Thyroid gland (tissue), 4 donors: ENCODE measurements at regions not wholly inside any gene's neighbourhood (a gene's known extent, or its start where the extent isn't known, plus 50 kb on each side); places are given as distances from the start of the nearest gene placed in this dataset.

Experiments used
- DNase-seq, 2 donors: peaks; one replicate each; pipeline ENCODE4 v3.0.0-alpha.2; 2019
- H3K27ac ChIP-seq, 3 donors: fragments of 200-600 bp; sonication (generic); 1 replicate in 2 of 3; 2 replicates in 1 of 3; pipeline ENCODE4 v1.5.1; 2016 to 2019; ENCODE audit warnings: mild to moderate bottlenecking in 1 of 3, moderate library complexity in 1 of 3
- H3K27me3 ChIP-seq: fragments of 200-600 bp; sonication (generic); one replicate; pipeline ENCODE4 v1.5.1; 2019
- H3K36me3 ChIP-seq, 2 donors: fragments of 200-600 bp; sonication (generic); one replicate each; pipeline ENCODE4 v1.5.1; 2016 to 2019
- H3K4me1 ChIP-seq, 2 donors: fragments of 200-600 bp; sonication (generic); one replicate each; pipeline ENCODE4 v1.5.1; 2017 to 2019
- H3K4me3 ChIP-seq, 3 donors: fragments of 200-600 bp; sonication (generic); replicated peaks in 1 of 3; 1 replicate in 2 of 3; 2 replicates in 1 of 3; pipeline ENCODE4 v1.5.1; 2016; ENCODE audit warnings: mild to moderate bottlenecking in 1 of 3
- H3K9me3 ChIP-seq: fragments of 200-600 bp; sonication (generic); one replicate; pipeline ENCODE4 v1.5.1; 2017
- POLR2A ChIP-seq, 2 donors: fragments of 450-650 bp; IDR thresholded peaks; one replicate each; pipeline ENCODE4 v1.6.1; 2017; ENCODE audit warnings: antibody characterized with exemption in 2 of 2, mild to moderate bottlenecking in 2 of 2, moderate library complexity in 1 of 2
- WGBS, 2 donors: methylation state at CpG; one replicate each; pipeline ENCODE4 v1.1.5; 2017; 5-methylcytosine and 5-hydroxymethylcytosine counted together
- intact Hi-C: fragments of 100-400 bp; cut with DNase I; formaldehyde crosslinking; loops from one replicate; pipeline ENCODE4 v1.15.1; 2023
- TF ChIP-seq, protein P1 (sequence below), 6 experiments: fragments of 200-600 bp in 3 of 6; fragments of 450-650 bp in 3 of 6; sonication (generic) in 3 of 6; IDR thresholded peaks; one replicate each; pipeline ENCODE4 v1.5.1; 2016 to 2019; ENCODE audit warnings: antibody characterized with exemption in 6 of 6, mild to moderate bottlenecking in 2 of 6, inconsistent platforms in 1 of 6, moderate library complexity in 1 of 6

DNA sequence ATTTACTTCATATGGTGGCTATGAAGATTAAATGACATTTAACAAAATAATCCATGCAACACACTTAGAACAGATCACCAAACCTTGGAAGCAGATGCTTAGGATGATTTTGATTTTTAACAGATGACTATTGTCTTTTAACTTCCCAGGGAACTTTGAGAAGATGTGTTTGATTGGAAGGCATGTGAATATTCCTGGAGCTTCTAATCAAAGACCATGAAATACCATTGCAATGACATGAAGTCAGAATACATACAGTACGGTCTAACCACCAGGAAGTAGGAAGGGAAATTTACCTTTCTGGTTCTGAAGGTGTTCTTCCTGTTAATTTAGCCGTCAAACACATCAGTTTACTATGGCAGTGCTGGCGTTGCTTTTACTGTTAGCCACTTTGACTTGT, 414.9 kb downstream of the TMEM114 start:
- no peak for TF ChIP-seq POLR2A (IDR thresholded peaks at IDR 0.05)
- TF ChIP-seq, protein P1, sequence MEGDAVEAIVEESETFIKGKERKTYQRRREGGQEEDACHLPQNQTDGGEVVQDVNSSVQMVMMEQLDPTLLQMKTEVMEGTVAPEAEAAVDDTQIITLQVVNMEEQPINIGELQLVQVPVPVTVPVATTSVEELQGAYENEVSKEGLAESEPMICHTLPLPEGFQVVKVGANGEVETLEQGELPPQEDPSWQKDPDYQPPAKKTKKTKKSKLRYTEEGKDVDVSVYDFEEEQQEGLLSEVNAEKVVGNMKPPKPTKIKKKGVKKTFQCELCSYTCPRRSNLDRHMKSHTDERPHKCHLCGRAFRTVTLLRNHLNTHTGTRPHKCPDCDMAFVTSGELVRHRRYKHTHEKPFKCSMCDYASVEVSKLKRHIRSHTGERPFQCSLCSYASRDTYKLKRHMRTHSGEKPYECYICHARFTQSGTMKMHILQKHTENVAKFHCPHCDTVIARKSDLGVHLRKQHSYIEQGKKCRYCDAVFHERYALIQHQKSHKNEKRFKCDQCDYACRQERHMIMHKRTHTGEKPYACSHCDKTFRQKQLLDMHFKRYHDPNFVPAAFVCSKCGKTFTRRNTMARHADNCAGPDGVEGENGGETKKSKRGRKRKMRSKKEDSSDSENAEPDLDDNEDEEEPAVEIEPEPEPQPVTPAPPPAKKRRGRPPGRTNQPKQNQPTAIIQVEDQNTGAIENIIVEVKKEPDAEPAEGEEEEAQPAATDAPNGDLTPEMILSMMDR (IDR thresholded peaks at IDR 0.05) = no peak
- H3K27ac ChIP-seq = no peak overlapping the region
- no peaks in the 10 kb centered on the region for H3K9me3 ChIP-seq
- WGBS, 2 donors = 80 to 83% methylated on average over 3 of the region's 3 CpGs
- no peaks in the 10 kb centered on the region for H3K4me1 ChIP-seq
- intact Hi-C loops = loop anchor here (10.0 kb wide), 1 partner anchor 1491 kb away; no protein-coding TSS in a partner anchor
- no peaks in the 10 kb centered on the region for H3K36me3 ChIP-seq
- H3K27me3 ChIP-seq = no peaks in the 10 kb centered on the region
- no peak overlapping the region for H3K4me3 ChIP-seq
- no peak for DNase-seq

DNA sequence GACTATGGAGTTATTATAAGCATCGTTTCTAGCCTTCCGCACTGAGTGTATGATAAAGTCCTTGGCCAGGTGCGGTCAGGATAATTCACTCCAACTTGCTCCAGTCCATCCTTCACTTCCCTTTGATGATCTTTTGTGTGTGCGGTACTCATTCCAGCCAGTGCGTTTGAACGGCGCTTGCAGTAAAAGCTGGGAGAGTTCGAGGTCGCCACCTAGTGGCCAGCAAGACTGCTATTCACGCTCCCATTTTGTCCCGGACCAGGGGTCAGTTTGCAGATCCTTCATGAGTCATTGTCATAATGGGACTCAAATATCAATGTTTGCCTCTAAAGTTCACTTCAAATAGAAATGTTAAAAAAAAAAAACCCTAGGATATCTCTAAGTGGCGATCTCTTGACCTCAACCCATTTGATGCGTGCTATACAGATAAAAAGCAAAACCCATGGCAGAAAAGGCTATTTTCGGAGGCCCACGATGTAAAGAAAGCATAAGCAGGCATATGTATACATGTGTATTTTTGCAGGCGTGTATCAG, 417.1 kb downstream of the TMEM114 start:
- Histone ChIP-seq H3K27ac (no peak overlapping the region), H3K27me3 (no peaks in the 10 kb centered on the region), H3K9me3 (no peaks in the 10 kb centered on the region), H3K4me1 (peaks cover 0 to under 1% of the 10 kb centered on the region in 2 donors), H3K4me3 (no peak overlapping the region), H3K36me3 (no peaks in the 10 kb centered on the region)
- WGBS, 2 donors = 23 to 27% methylated on average over 16 of the region's 16 CpGs
- no peak for TF ChIP-seq POLR2A (IDR thresholded peaks at IDR 0.05)
- TF ChIP-seq, protein P1 (IDR thresholded peaks at IDR 0.05) = peak; percentile 59 to 98 (median 87)
- intact Hi-C loops = loop anchor here (10.0 kb wide), 1 partner anchor 1488 kb away; no protein-coding TSS in a partner anchor
- peak; percentile 76 to 83 for DNase-seq

DNA sequence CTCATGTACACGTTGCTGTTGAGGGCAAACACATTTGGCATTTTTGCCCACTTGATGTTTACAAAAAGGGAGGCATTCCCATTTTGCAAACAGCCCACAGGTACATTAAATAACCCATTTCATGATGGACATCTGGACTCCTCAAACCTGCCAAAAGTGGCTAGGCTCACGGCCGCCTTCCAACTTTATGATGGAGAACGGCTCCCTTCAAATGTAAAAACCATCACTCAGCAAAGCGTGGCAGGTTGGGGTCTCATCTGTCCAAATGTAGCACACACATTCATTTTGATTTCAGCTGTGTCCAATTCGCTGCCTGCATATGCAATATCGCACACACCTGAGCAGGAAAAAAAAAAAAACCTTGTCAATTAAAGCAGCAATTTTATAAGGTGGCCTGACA, 417.8 kb downstream of the TMEM114 start:
- DNase-seq = no peak
- H3K36me3 ChIP-seq = no peaks in the 10 kb centered on the region
- intact Hi-C loops = loop anchor here (10.0 kb wide), 1 partner anchor 1488 kb away; no protein-coding TSS in a partner anchor
- no peaks in the 10 kb centered on the region for H3K9me3 ChIP-seq
- H3K27ac ChIP-seq = no peak overlapping the region
- no peaks in the 10 kb centered on the region for H3K27me3 ChIP-seq
- peaks cover 0 to 6% of the 10 kb centered on the region in 2 donors for H3K4me1 ChIP-seq
- TF ChIP-seq, protein P1 (IDR thresholded peaks at IDR 0.05) = no peak
- no peak for TF ChIP-seq POLR2A (IDR thresholded peaks at IDR 0.05)
- WGBS, 2 donors = 90 to 91% methylated on average over 7 of the region's 7 CpGs
- H3K4me3 ChIP-seq = no peak overlapping the region

DNA sequence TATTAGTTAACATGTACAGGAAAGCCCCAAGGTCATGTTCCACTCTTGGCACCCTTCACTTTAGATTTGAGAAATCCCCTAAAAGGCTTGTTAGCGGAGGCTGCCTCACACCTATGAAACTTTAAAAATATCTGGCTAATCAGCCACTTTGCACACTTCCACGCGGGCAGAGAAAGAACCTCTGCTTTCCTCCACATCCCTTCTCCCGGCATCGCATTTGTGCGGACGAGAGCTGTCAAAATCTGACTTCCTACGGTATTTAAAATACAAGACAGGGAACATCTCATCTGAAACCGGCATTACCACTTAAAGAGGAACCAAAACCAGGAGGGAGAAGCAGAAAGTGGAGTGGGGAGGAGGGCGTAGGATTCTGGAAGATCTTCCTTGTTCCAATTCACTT, 422.3 kb downstream of the TMEM114 start:
- WGBS, 2 donors = 47 to 49% methylated on average over 10 of the region's 10 CpGs

DNA sequence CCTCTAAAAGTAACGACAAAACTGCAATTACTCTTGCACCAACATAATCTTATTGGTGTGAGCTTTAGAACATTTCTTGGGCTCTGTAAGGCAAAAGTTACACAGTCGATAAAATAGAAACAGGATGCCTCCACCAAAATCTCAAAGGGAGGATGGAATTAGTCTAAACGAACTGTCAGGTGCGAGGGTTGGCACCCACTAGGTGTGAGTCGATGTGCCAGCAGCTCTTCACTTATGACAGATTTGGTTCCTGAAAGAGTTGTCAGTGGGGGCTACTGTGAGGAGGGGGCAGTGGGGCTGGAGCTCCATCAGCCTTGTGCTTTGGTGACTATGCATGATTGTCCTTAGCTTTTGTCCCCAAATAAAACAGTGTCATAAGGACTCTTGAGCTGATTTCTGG, 422.9 kb downstream of the TMEM114 start:
- Histone ChIP-seq H3K4me1 (peaks cover 0 to 6% of the 10 kb centered on the region in 2 donors), H3K27me3 (no peaks in the 10 kb centered on the region), H3K4me3 (no peak overlapping the region), H3K27ac (no peak overlapping the region), H3K9me3 (no peaks in the 10 kb centered on the region), H3K36me3 (no peaks in the 10 kb centered on the region)
- intact Hi-C loops = no loop called here
- no peak for TF ChIP-seq POLR2A (IDR thresholded peaks at IDR 0.05)
- TF ChIP-seq, protein P1 (IDR thresholded peaks at IDR 0.05) = no peak
- 78 to 83% methylated on average over 5 of the region's 5 CpGs for WGBS, 2 donors
- peak; percentile 11 to 33 for DNase-seq

More for the DNA sequence above, 422.3 kb downstream of the TMEM114 start:
- Histone ChIP-seq H3K4me1 (peaks cover 0 to 6% of the 10 kb centered on the region in 2 donors), H3K4me3 (no peak overlapping the region), H3K36me3 (no peaks in the 10 kb centered on the region), H3K9me3 (no peaks in the 10 kb centered on the region), H3K27ac (no peak overlapping the region), H3K27me3 (no peaks in the 10 kb centered on the region)
- intact Hi-C loops = no loop called here
- no peak for DNase-seq
- no peak for TF ChIP-seq POLR2A (IDR thresholded peaks at IDR 0.05)
- TF ChIP-seq, protein P1 (IDR thresholded peaks at IDR 0.05) = no peak
